G401 (cell line): ENCODE measurements at regions not wholly inside any gene's neighbourhood (a gene's known extent, or its start where the extent isn't known, plus 50 kb on each side); places are given as distances from the start of the nearest gene placed in this dataset.

ENCODE experiments used
- DNase-seq: peaks from one replicate; pipeline ENCODE4 v3.0.0-alpha.2; 2015; ENCODE audit warnings: low spot score
- in situ Hi-C: cut with HindIII; loops from 2 replicates; pipeline ENCODE4 v1.10.0; 2016; ENCODE audit warnings: low sequenced_read_pairs, mixed read lengths

DNA sequence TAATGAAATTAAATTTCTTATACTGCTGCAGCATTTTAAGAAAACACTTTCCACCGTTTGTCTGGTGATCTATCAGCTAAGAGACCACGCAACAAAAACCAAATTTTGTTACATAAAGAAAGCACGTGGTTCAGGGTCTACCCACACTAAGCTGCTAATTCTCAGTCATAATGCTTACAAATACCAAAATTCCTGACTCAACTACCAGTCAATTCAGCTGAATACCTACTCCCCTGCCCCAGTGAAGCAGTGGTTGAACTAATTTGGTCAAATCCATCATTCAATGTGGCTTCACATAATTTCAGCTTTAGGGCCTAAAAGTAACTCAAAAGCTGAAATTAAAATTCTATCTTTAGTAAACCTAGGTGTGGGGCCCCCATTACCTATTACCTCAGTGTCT is 468.6 kb upstream of the ARID1B start:
- in situ Hi-C loops, result no loop called here
- no peak for DNase-seq

DNA sequence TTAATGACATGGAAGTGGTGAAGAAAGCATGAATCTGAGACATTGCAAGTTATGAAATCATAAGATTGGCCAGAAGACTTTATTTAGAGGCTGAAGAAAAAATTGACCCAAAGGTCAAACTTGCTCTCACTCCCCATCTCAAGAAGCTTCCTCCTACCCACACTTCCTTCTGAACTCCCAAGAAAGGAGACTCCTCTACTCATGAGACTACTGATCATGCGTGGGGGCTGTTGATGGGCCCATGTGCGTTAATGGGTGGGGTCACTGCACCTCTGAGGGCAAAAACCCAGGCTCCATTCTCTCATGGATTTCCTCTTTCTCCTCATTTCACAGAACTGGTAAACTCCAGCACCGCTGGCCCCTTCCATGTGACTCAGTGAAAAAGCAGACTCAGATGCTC is 470.6 kb upstream of the ARID1B start:
- no peak for DNase-seq
- in situ Hi-C loops, result no loop called here

- in situ Hi-C loops, result no loop called here
- no peak for DNase-seq
These were observed 494.1 kb upstream of the ARID1B start for GRCh38 chr6:156283091-156283490.

DNA sequence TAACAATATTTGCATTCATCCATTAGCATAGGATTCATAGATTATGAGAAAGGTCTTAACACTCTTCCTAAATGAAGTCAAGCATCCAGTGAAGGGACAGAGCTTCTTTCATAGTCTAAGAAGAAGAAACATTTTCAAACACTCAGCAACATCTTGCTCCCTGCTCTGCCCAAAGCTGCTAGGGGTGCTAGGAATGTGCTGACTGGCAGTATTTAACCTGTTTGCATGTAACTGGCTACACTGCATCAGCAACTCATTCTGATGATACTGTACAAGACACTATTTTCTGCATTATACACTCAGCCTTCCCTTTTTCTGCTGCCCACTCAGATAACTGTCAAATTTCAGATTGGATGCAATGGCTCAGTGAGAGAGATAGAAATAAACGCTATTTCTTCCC is 495.1 kb upstream of the ARID1B start:
- DNase-seq, result no peak
- in situ Hi-C loops, result no loop called here

DNA sequence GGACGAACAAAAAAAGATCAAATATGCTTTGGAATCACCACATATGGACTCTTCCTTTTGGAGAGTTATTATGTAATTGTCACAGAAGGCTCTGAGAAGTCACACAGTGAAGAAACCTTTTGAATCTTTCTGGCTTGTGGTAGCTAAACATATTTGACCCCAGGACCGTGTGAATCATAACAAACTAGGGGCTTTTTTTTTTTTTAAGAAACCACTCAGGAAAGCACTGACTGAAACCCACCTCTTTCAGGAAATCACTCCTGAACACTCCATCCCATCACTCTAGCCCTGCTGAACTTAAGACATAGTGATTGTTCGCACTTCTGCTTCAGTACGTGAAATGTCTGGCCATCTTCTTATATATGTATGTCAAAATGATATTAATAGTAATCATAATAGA is 495.9 kb upstream of the ARID1B start:
- DNase-seq, result no peak
- in situ Hi-C loops, result no loop called here

DNA sequence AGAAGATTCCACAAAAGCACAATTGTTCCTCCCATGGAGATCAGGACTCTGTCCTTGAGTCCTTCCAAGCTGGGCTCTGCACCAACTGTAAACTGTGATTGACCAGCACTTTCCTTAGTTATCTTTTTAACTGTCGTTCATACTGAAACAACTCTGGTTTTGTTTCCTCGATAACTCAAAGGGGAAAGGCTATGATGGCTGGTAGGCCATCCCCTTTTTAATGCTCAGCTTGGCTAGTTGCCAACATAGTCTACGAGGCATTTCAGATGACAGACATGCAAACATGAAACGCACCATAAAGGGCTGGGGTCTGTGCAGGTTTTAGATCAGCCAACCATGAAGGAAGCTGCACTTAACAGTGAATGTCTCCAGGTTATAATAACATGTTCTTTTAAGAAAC is 497.1 kb upstream of the ARID1B start:
- no peak for DNase-seq
- in situ Hi-C loops, result no loop called here

DNA sequence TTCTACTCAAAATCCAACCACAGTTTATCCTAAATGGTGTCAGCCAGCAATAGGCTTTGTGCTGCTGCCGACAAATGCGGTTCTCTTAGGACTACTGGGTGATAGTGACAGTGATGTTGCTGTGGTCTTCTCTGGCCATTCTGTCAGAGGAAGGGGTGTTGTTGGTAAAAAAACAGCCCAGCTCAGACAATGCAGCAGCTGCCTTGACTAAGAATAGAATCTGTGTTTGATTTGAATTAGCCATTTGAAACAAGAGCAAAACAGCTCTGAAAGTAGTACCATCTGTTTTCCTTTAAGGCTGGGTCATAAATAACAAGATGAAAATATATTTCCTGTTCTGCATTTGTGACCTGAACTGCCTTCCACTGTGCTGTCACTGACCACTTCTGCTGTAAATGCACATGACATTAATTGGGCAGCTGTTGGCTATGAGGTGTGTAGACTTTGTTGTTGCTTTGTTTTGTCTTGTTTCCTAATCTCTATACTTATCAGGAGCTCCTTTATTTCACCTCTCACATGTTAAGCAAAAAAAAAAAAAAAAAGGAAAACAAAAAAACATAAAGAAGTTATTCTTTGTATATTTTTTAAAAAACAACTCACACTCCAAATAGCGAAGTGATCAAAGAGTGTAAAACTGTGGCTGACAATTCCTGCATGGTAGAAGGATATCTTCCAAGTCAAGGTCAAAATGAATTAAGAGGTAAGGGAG is 497.8 kb upstream of the ARID1B start:
- no peak for DNase-seq
- in situ Hi-C loops, result no loop called here

DNA sequence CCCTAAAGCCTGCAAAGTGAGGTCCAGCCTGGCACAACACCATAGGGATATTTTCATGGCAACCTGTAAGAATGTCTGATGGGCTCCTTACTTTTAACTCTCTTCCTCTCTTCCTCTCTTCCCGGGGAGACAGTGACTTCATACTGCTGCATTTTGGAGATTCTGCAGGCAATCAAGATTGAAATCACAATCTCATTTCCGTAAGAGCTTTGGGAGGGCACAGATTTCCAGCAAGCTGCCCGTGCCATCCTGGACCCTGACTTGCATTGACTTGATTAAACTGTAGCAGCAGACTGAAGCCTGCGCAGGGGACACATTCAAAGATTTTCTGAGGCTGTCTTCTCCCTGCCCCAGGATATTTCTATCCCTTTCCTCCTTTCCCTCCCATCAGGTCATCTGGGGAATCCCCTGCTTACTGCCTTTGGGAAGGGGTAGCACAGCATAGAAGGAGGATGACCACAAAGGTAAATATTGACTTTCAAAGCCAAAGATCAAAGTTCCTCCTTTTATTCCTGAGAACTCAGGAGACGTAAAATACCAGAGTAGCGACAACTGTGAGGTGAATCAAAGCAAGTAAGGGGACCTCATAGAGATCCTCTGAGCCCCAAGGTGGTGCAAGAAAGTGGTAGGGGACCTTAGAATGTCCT is 504.0 kb upstream of the ARID1B start:
- no peak for DNase-seq
- in situ Hi-C loops, result no loop called here

DNA sequence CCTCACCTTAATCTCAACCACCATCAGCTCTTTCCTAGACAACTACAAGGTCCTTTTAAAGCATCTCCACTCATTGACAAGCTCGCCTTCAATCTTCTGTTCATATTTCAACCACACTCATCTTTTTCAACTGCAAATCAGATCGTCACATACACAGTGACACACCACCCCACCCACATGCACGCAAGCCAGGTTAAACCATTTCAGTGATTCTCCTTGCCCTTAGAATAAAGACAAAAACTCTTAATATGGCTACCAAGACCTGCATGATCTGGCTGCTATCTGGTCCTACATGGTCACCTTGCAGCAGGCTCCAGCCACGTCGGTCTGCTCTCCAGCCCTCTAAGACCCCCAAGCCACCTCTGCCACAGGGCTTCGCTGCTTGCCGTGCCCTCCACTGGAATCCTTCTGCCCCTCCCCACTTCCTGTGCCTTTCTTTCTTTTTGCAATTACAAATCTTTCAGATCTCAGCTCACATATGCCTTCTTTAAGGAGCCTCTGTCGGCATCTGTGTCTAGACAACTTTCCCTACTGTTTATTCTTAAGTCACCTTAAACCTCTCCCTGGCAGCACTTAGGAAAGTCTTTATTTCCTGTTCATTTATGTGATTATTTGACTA is 507.3 kb upstream of the ARID1B start:
- in situ Hi-C loops, result no loop called here
- DNase-seq, result no peak

- no peak for DNase-seq
- in situ Hi-C loops, result no loop called here
These were observed 508.3 kb upstream of the ARID1B start for GRCh38 chr6:156268849-156269248.

- in situ Hi-C loops, result no loop called here
- DNase-seq, result no peak
These were observed 515.2 kb upstream of the ARID1B start for GRCh38 chr6:156262014-156262413.

DNA sequence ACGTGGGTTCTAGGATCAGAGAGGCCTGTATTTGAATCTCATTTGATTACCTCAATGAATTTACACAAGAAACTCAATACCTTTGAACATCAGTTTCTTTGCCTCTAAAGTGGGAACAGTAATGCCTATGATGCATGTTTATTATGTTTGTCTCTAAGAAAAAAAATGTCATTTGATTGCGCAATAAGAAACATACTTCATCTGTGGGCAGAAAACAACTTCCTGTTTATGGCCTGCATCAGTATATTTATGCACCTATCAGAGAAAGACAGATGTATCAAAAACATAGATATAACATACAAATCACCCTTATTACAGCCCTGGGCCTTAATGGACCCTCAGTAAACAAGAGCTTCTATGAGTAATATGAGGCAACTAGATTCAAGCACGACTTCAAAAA is 516.4 kb upstream of the ARID1B start:
- DNase-seq, result no peak
- in situ Hi-C loops, result no loop called here

DNA sequence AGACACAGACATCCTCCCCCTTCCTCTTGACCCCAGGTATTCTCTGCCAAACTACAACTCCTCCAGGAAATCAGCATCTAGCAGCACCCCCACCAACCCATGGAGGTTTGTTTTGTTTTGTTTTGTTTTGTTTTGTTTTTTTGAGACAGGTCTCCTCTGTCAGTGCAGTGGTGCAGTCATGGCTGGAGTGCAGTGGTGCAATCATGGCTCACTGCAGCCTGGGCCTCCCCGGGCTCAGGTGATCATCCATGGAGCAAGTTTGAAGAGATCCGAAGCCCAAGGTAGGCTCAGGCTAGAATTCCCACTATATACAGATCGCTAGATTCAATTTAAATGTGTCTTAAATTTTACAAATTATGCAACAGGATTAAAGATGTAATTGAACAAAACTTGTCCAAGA is 518.2 kb upstream of the ARID1B start:
- DNase-seq, result no peak
- in situ Hi-C loops, result no loop called here

DNA sequence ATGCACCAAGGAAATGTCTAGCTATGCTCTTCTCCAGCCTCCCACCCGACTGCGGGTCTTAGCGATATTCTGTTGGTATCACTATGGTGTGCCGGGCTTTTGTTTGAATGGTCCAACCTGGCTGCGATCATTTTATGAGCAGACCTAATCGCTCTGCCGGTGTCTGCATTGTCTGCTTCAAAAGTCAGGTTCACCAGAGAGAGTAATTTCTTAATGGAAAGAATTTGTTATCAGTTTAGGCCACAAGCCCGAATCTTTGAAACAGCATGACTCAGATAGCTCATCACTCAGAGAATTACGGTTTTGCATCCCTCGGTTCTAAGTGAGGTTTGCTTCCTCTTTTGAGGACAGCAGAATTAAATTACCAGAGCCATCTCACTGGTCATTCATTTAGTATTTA is 521.0 kb upstream of the ARID1B start:
- DNase-seq, result no peak
- in situ Hi-C loops, result no loop called here

DNA sequence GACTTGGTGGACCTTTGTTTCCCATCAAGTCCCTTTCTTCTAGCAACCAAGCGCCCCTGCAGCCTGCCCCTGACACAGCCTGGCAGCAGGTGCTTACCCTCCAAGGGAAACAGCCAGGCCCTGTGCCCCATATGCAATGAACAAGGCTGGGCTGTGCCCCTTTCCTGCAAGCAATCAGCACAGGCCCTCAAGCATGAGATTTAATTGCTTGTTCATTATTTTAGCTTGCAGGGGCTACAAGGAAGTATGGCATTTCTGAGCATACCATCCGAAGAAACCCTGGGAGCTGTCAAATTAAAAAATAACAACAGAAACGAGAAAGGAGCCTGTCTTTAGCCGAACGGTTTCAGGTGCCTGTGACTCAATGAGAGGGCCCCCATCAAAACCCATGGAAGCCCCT is 522.9 kb upstream of the ARID1B start:
- in situ Hi-C loops, result no loop called here
- DNase-seq, result no peak

- DNase-seq, result no peak
- in situ Hi-C loops, result no loop called here
These were observed 526.6 kb upstream of the ARID1B start for GRCh38 chr6:156250593-156250992.

GRCh38 chr6:156242206-156242605 is 535.0 kb upstream of the ARID1B start:
- DNase-seq, result no peak
- in situ Hi-C loops, result no loop called here

- in situ Hi-C loops, result no loop called here
- no peak for DNase-seq
These were observed 546.0 kb upstream of the ARID1B start for GRCh38 chr6:156231026-156231765.

DNA sequence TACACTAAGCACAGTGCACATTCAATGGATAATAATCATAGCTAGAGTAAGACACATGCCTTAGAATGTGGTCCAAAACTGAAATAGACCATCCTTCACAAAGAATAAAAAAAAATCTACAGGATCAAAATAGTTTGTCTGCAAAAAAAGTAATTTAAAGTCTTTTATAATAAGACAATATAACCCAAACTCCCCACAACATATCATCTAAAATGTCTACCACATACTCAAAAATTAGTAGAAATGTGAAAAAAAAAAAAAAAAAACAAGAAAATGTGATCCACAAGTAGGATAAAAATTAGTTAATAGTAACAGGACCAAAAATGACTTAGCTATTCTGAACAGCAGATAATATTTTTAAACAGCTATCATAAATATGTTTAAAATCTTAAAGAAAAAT is 557.2 kb upstream of the ARID1B start:
- in situ Hi-C loops, result no loop called here

DNA sequence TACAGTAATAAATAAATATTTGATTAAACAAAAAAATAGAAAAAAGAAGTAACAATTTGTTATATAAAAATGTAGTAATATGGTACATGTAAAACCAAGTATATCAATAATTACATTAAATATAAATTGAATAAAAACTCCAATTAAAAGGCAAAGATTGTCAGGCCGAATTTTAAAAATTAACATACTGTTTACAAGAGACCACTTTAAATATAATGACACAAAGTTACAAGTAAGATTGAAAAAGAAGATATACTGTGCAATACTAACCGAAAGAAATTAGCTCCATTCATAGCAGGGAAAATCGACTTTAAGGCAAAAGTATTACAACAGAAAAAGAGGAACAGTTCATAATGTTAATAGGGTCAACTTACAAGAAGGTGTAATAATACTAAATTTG is 571.5 kb upstream of the ARID1B start:
- no peak for DNase-seq
- in situ Hi-C loops, result no loop called here

More for the DNA sequence above, 557.2 kb upstream of the ARID1B start:
- DNase-seq, result no peak
